Neuronal stem cell (in vitro differentiated cells): ENCODE measurements at regions not wholly inside any gene's neighbourhood (a gene's known extent, or its start where the extent isn't known, plus 50 kb on each side); places are given as distances from the start of the nearest gene placed in this dataset.

Experiments used
- DNase-seq: peaks from one replicate; pipeline ENCODE4 v3.0.0-alpha.2; 2013; ENCODE audit warnings: low spot score
- H2AFZ ChIP-seq: one replicate; pipeline ENCODE4 v1.6.1; 2013; ENCODE audit warnings: mild to moderate bottlenecking, low read length, inconsistent platforms
- H2AK5ac ChIP-seq: 2 replicates; pipeline ENCODE4 v1.6.1; 2013; ENCODE audit warnings: low read depth, mild to moderate bottlenecking, inconsistent platforms, low read length, moderate library complexity, mixed read lengths
- H2BK120ac ChIP-seq: 2 replicates; pipeline ENCODE4 v1.6.1; 2013; ENCODE audit warnings: low read depth, mild to moderate bottlenecking, inconsistent platforms, low read length, moderate library complexity, mixed read lengths
- H2BK12ac ChIP-seq: one replicate; pipeline ENCODE4 v1.6.1; 2013; ENCODE audit warnings: low read length, inconsistent platforms
- H2BK15ac ChIP-seq: 2 replicates; pipeline ENCODE4 v1.6.1; 2013; ENCODE audit warnings: mild to moderate bottlenecking, low read length, inconsistent platforms, mixed read lengths
- H2BK5ac ChIP-seq: one replicate; pipeline ENCODE4 v1.6.1; 2013; ENCODE audit warnings: inconsistent platforms, mild to moderate bottlenecking, low read length, moderate library complexity
- H3K14ac ChIP-seq: one replicate; pipeline ENCODE4 v1.6.1; 2013; ENCODE audit warnings: low read length, inconsistent platforms
- H3K18ac ChIP-seq: 2 replicates; pipeline ENCODE4 v1.6.1; 2013; ENCODE audit warnings: low read length, inconsistent platforms
- H3K23ac ChIP-seq: 2 replicates; pipeline ENCODE4 v1.6.1; 2013; ENCODE audit warnings: low read depth, mild to moderate bottlenecking, mixed read lengths, low read length, inconsistent platforms; ENCODE audit not compliant: poor library complexity
- H3K27ac ChIP-seq: replicated peaks from 3 replicates; pipeline ENCODE4 v1.5.1; 2013; ENCODE audit warnings: low read length, inconsistent platforms
- H3K27me3 ChIP-seq, 3 experiments: 2 replicates each; pipeline ENCODE4 v1.6.1; 2013; ENCODE audit warnings: low read length in 3 of 3, mild to moderate bottlenecking in 2 of 3, inconsistent platforms in 1 of 3, low read depth in 1 of 3, mixed read lengths in 1 of 3, moderate library complexity in 1 of 3; ENCODE audit not compliant: control insufficient read depth in 3 of 3, insufficient read depth in 3 of 3
- H3K36me3 ChIP-seq, 2 donors: replicated peaks in 1 of 2; 2 replicates each; pipeline ENCODE4 v1.6.1; 2013; ENCODE audit warnings: low read length in 2 of 2; ENCODE audit not compliant: control insufficient read depth in 2 of 2, insufficient read depth in 2 of 2
- H3K4ac ChIP-seq: 2 replicates; pipeline ENCODE4 v1.6.1; 2013; ENCODE audit warnings: inconsistent platforms, mild to moderate bottlenecking, low read length, moderate library complexity
- H3K4me1 ChIP-seq, 2 donors: 1 replicate in 1 of 2; 2 replicates in 1 of 2; pipeline ENCODE4 v1.6.1; 2013; ENCODE audit warnings: low read length in 2 of 2, low read depth in 1 of 2; ENCODE audit not compliant: control insufficient read depth in 2 of 2, insufficient read depth in 1 of 2
- H3K4me2 ChIP-seq: one replicate; pipeline ENCODE4 v1.6.1; 2013; ENCODE audit warnings: mild to moderate bottlenecking, low read length, inconsistent platforms; ENCODE audit not compliant: insufficient read depth, poor library complexity, severe bottlenecking
- H3K4me3 ChIP-seq, 2 donors: 2 replicates each; pipeline ENCODE4 v1.5.1; 2013; ENCODE audit warnings: low read length in 2 of 2, mild to moderate bottlenecking in 2 of 2, inconsistent platforms in 1 of 2, moderate library complexity in 1 of 2
- H3K79me1 ChIP-seq: one replicate; pipeline ENCODE4 v1.6.1; 2013; ENCODE audit warnings: low read depth, mild to moderate bottlenecking, inconsistent platforms, low read length, moderate library complexity
- H3K9ac ChIP-seq: one replicate; pipeline ENCODE4 v1.6.1; 2013; ENCODE audit warnings: mild to moderate bottlenecking, low read depth, low read length, inconsistent platforms; ENCODE audit not compliant: poor library complexity
- H3K9me3 ChIP-seq, 2 donors: replicated peaks in 1 of 2; 2 replicates each; pipeline versions ENCODE3 to v1.6.1; 2013; ENCODE audit warnings: low read length in 2 of 2, mild to moderate bottlenecking in 2 of 2, inconsistent platforms in 1 of 2, low read depth in 1 of 2, mixed read lengths in 1 of 2, moderate library complexity in 1 of 2; ENCODE audit not compliant: control insufficient read depth in 2 of 2, insufficient read depth in 1 of 2
- H4K8ac ChIP-seq: one replicate; pipeline ENCODE4 v1.6.1; 2013; ENCODE audit warnings: low read depth, mild to moderate bottlenecking, inconsistent platforms, low read length, moderate library complexity
- H4K91ac ChIP-seq: one replicate; pipeline ENCODE4 v1.6.1; 2013; ENCODE audit warnings: low read length, low read depth, mild to moderate bottlenecking, inconsistent platforms; ENCODE audit not compliant: poor library complexity
- WGBS, 2 donors: extraction: QIAGEN DNeasy Blood & Tissue Kit; methylation state at CpG; one replicate each; pipeline ENCODE4 v1.1.7; 2013; ENCODE audit warnings: missing lambda C conversion rate in 2 of 2, mixed read lengths in 1 of 2; ENCODE audit not compliant: insufficient read length in 2 of 2, insufficient replicate concordance in 1 of 2; ENCODE audit errors: extremely low coverage in 2 of 2; 5-methylcytosine and 5-hydroxymethylcytosine counted together

- WGBS, 2 donors: 100% methylated on average over 1 to 3 of the region's 13 CpGs
- Histone ChIP-seq H3K14ac (no peak overlapping the region), H4K8ac (no peak overlapping the region), H3K27me3 (peaks cover 0 to 33% (median 0%) of the 10 kb centered on the region in 3 experiments), H2AFZ (no peak overlapping the region), H3K4me2 (no peak overlapping the region), H3K4ac (no peak overlapping the region), H3K23ac (no peak overlapping the region), H3K27ac (no peak overlapping the region), H4K91ac (no peak overlapping the region), H3K79me1 (peaks cover 2% of the 10 kb centered on the region), H3K4me3 (no peak overlapping the region), H3K9me3 (no peaks in the 10 kb centered on the region), H2AK5ac (no peak overlapping the region), H2BK5ac (no peak overlapping the region), H3K9ac (no peak overlapping the region), H3K4me1 (peaks cover 0 to 7% of the 10 kb centered on the region in 2 donors), H2BK120ac (no peak overlapping the region), H3K36me3 (no peaks in the 10 kb centered on the region), H3K18ac (peak overlapping the region; percentile 23), H2BK15ac (no peak overlapping the region), H2BK12ac (no peak overlapping the region)
- DNase-seq: no peak
These were observed 80.0 kb downstream of the SLC2A10 start for GRCh38 chr20:46789339-46790028.

DNA sequence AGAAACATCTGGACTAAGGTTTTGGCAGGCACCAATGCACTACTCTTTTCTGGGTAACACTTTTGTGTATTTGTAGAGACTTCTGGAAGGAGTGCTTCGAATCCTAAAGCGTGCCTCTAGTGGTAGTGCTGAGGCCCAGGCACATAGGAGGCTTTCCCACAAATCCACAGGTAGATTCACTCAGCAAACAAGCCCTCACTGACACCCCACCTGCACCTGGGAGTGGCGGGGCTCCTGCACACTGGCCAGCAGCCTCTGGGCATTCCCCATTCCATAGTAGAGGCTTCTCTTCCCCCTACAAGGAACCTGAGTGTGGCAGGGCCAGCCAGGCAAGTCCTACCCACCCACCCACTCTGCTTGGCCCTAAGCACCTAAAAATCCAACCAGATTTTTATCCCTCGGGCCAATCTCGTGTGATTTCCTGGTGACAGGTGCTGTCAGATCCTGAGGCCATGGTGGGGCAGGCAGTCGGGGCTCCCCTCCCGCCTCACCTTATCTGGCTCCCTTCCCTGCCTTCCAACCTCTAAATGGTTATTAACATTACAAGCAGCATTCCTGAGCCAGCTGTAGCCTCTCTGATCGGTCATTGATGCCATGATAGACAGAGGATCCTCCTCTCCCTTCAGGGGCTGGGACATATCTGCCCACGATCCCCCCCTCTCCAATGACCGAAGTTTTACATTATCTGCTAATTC, 82.4 kb downstream of the SLC2A10 start:
- H4K8ac ChIP-seq: no peak overlapping the region
- no peaks in the 10 kb centered on the region for H3K36me3 ChIP-seq
- H3K23ac ChIP-seq: no peak overlapping the region
- H3K4ac ChIP-seq: no peak overlapping the region
- no peak overlapping the region for H2BK5ac ChIP-seq
- no peak overlapping the region for H3K4me3 ChIP-seq
- H3K27ac ChIP-seq: no peak overlapping the region
- H2AK5ac ChIP-seq: no peak overlapping the region
- H3K9ac ChIP-seq: peak overlapping the region; percentile 7
- no peak for DNase-seq
- H3K18ac ChIP-seq: no peak overlapping the region
- H2BK15ac ChIP-seq: no peak overlapping the region
- H3K14ac ChIP-seq: no peak overlapping the region
- H3K4me1 ChIP-seq: peaks cover 0 to 7% of the 10 kb centered on the region in 2 donors
- no peaks in the 10 kb centered on the region for H3K9me3 ChIP-seq
- H2BK12ac ChIP-seq: no peak overlapping the region
- H3K4me2 ChIP-seq: no peak overlapping the region
- H3K27me3 ChIP-seq: peaks cover 0 to 33% (median 0%) of the 10 kb centered on the region in 3 experiments
- no peak overlapping the region for H4K91ac ChIP-seq
- H3K79me1 ChIP-seq: peaks cover 2% of the 10 kb centered on the region
- H2AFZ ChIP-seq: no peak overlapping the region
- no CpG with 5 or more reads among the region's 10 CpGs for WGBS, 2 donors
- no peak overlapping the region for H2BK120ac ChIP-seq

- Histone ChIP-seq H3K79me1 (no peaks in the 10 kb centered on the region), H2AFZ (no peak overlapping the region), H2AK5ac (no peak overlapping the region), H3K4me1 (peaks cover 0 to 1% of the 10 kb centered on the region in 2 donors), H4K8ac (no peak overlapping the region), H3K4me3 (no peak overlapping the region), H3K4ac (no peak overlapping the region), H3K23ac (no peak overlapping the region), H3K27me3 (peaks cover 0 to 7% (median 0%) of the 10 kb centered on the region in 3 experiments), H3K27ac (no peak overlapping the region), H2BK12ac (no peak overlapping the region), H4K91ac (no peak overlapping the region), H2BK5ac (no peak overlapping the region), H3K9me3 (no peaks in the 10 kb centered on the region), H3K18ac (no peak overlapping the region), H3K4me2 (no peak overlapping the region), H2BK15ac (no peak overlapping the region), H3K36me3 (no peaks in the 10 kb centered on the region), H3K9ac (no peak overlapping the region), H2BK120ac (no peak overlapping the region), H3K14ac (no peak overlapping the region)
- no CpG with 5 or more reads among the region's 5 CpGs for WGBS, 2 donors
- DNase-seq: no peak
These were observed 87.8 kb downstream of the SLC2A10 start for GRCh38 chr20:46797206-46797605.

- Histone ChIP-seq H4K8ac (no peak overlapping the region), H2AFZ (no peak overlapping the region), H3K4me1 (peaks cover 0 to 1% of the 10 kb centered on the region in 2 donors), H2BK15ac (no peak overlapping the region), H3K27ac (no peak overlapping the region), H4K91ac (no peak overlapping the region), H3K36me3 (no peaks in the 10 kb centered on the region), H3K23ac (no peak overlapping the region), H2BK120ac (no peak overlapping the region), H3K27me3 (peaks cover 0 to 9% (median 0%) of the 10 kb centered on the region in 3 experiments), H3K18ac (peak overlapping the region; percentile 40), H2BK5ac (no peak overlapping the region), H2BK12ac (no peak overlapping the region), H3K79me1 (no peaks in the 10 kb centered on the region), H3K9ac (no peak overlapping the region), H3K9me3 (no peaks in the 10 kb centered on the region), H3K4me3 (no peak overlapping the region), H3K4ac (no peak overlapping the region), H3K14ac (no peak overlapping the region), H2AK5ac (no peak overlapping the region), H3K4me2 (no peak overlapping the region)
- WGBS, 2 donors: no CpG with 5 or more reads among the region's 6 CpGs
- no peak for DNase-seq
These were observed 89.0 kb downstream of the SLC2A10 start for GRCh38 chr20:46798430-46798829.
